GM12872 (cell line): ENCODE measurements at regions not wholly inside any gene's neighbourhood (a gene's known extent, or its start where the extent isn't known, plus 50 kb on each side); places are given as distances from the start of the nearest gene placed in this dataset.

Experiments
- TF ChIP-seq, protein P1 (sequence below): IDR thresholded peaks from 3 replicates; pipeline ENCODE4 v1.5.1; 2011; ENCODE audit warnings: low read depth, mild to moderate bottlenecking, low read length, moderate library complexity; ENCODE audit not compliant: insufficient read depth

GRCh38 chr15:70502529-70502928 lies 260.8 kb downstream of the UACA start:
- TF ChIP-seq, protein P1, sequence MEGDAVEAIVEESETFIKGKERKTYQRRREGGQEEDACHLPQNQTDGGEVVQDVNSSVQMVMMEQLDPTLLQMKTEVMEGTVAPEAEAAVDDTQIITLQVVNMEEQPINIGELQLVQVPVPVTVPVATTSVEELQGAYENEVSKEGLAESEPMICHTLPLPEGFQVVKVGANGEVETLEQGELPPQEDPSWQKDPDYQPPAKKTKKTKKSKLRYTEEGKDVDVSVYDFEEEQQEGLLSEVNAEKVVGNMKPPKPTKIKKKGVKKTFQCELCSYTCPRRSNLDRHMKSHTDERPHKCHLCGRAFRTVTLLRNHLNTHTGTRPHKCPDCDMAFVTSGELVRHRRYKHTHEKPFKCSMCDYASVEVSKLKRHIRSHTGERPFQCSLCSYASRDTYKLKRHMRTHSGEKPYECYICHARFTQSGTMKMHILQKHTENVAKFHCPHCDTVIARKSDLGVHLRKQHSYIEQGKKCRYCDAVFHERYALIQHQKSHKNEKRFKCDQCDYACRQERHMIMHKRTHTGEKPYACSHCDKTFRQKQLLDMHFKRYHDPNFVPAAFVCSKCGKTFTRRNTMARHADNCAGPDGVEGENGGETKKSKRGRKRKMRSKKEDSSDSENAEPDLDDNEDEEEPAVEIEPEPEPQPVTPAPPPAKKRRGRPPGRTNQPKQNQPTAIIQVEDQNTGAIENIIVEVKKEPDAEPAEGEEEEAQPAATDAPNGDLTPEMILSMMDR = no peak

GRCh38 chr15:70501849-70502248 lies 261.5 kb downstream of the UACA start:
- TF ChIP-seq, protein P1 = no peak

DNA sequence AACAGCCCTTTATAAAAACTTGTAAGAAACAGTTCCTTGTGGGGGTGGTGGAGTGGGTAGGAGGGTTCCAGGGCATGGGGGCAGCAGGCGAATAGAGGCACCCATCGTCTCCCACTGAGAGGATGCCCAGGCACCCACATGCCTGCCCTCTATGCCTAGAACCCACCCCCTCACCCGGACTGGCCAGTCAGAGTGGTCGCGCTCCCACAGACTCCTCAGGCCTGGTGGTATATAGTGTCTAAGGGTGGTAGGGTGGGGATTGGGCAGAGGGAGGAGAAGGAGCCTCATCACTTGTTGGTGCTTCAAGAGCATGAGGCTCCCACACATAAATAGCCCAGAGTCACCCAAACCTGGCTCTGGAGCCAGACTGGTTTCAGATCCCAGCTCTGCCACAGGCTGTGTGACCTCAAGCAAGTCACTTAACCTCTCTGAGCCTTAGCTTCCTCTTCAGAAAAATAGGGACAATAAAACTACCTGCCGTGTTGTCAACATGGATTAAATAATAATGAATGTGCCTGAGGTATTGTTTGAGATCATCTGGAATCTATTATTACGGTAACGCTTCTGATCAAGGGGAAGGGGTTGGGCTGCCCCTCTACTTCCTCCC lies 262.1 kb downstream of the UACA start:
- TF ChIP-seq, protein P1 = no peak

DNA sequence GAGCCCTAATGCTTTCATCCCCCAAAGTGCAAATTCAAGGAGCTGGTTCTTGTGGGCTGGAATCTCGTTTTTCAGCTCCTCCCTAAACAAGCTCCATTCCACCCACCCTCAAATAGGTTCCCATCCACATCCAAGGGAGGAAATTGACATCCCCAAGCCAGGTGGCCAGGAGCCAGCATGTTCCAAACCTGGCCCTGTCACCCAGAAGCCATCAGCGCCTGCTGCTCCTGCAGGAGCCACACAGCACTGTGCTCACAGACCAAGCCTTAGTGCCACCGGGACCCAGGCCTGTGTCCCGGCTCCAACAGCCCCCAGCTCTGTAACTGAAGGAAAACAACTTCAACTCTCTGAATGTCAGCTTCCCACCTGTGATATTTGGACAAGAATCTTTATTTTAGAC lies 263.6 kb downstream of the UACA start:
- TF ChIP-seq, protein P1 = no peak

DNA sequence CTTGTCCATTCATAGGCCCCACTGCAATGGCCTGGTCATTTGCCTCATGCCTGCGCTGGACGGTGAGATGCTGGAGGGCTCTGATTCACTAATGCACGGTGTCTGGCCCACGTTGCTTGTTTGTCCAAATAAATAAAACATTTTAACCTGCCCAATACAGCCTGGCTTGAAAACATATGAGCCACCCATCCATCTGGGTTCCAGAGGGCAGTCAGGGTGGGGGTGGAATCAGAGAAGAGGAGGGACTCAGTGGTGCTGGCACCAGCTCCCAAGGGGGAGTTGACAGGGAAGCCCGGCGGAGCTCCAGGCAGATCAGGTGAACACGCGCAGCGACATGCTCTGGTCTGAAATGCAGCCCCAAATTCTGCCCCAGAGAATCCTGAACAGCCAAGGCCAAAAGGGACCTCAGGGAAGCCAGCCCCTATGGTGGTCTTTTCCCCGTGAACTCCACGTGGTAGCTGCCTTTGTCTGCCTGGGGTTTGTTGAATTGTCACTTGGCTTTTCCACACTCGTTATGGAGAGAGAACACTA lies 265.2 kb downstream of the UACA start:
- TF ChIP-seq, protein P1 = no peak

GRCh38 chr15:70497661-70498060 lies 265.7 kb downstream of the UACA start:
- TF ChIP-seq, protein P1 = no peak

DNA sequence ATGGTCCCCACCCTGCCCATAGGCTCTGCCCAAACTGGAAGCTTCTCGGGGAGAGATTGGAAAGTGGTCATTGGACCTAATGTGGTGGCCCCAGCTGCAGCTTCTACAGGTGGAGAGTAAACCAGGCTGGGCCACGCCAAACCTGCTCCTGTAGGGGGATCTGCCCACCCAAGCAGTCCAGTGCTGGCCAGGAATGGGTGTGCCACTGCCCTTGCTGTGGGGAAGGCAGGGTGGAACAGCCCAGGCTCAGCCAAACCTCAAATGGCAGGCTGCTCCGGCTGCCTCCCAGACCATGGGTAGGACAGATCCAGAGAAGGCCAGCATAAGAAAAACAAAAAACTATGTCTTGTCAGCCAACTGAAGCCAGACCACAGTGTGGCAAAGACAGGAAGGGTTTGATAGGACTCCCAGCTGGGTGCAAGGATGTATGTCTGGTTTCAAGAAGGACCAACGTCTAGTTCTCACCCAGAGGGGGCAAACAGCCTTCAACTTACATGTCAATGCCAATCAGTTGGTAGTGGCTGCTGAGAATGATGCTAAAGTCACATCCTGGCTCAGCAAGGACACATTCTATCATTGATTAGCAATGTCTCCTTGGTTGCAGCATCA lies 267.3 kb downstream of the UACA start:
- TF ChIP-seq, protein P1 = no peak
